LHCN-M2 (cell line): ENCODE measurements at regions not wholly inside any gene's neighbourhood (a gene's known extent, or its start where the extent isn't known, plus 50 kb on each side); places are given as distances from the start of the nearest gene placed in this dataset.
"Not testable (repeated sequence)": the region's sequence is repeated elsewhere in the genome, so short reads cannot be mapped to it uniquely, and the experiment has no call there.

Experiments used
- DNase-seq: peaks from one replicate; pipeline ENCODE4 v3.0.0-alpha.2; 2012; ENCODE audit warnings: low read depth

DNA sequence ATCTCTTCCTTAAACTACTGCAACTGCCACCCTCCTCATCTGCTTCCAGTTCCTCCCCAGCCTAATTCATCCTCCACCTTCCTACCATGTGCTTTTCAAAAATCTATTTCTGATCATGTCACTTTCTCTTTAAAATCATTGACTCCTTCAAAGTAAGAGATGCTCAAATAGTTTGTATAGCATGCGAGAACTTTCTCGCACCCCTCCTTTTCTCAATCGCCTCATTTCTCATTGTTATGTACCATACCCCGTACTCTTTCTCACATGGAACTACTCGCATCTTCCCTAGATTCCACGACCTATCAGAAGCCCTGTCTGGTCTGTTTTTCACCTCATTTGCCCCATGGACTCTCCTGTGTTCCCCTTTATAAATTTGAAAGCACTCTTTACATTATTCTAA, 238.2 kb downstream of the NRIP1 start:
- DNase-seq: no peak

DNA sequence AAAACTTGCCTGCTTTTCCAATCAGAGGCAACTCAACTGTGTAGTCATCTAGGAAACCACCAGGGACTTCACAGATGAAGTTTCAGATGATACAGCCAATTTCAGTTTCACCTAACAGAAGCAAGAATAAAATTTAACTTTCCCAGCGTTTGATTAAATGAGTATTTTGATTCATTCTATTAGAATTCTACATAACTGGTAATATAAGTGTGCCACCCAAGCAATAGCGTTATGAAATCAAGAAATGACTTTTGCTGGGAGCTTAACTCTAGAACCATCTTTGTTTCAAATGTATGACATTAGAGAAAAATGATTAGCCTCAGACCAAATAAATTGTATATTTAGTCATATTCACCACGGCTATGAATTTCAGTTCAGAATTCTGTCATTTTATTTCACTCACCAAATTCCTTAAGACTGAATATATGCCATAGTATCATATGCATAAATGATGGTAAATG, 239.3 kb downstream of the NRIP1 start:
- no peak for DNase-seq

DNA sequence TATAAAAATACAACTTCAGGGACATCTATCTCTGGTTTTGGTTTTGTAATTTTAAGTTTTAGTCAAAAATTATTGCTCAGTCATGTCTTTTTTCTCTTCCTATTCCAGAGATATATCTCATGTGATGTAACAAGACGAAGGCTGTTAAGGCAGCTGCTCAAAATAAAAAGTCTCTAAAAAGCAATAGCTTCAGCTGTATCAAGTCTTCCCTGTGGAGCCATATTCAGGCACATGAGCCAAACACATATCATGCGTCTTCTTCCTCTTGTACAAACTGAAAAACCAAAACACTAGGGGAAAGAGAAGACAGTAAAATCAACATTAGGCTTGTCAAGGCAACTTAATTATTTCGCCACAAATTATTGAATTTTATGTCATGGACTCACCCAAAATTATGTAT, 240.7 kb downstream of the NRIP1 start:
- DNase-seq: no peak

DNA sequence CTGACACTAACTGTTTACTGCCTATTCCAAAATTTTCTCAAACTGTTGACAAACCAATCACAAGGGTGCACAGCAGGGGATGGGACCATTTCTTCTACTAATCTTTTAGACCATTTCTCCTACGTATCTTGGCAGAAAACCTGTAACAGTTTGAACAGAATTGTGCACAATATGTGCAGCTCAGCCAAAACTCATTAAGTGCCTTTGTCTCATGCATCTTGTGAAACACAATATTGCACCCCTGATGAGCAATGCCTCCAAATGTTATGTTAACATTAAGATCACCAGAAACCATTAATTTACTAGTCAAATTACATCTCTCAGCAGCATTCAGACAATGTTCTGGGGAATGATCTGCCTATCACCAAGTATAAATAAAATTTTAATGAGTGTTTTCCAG, 247.5 kb downstream of the NRIP1 start:
- DNase-seq: no peak

DNA sequence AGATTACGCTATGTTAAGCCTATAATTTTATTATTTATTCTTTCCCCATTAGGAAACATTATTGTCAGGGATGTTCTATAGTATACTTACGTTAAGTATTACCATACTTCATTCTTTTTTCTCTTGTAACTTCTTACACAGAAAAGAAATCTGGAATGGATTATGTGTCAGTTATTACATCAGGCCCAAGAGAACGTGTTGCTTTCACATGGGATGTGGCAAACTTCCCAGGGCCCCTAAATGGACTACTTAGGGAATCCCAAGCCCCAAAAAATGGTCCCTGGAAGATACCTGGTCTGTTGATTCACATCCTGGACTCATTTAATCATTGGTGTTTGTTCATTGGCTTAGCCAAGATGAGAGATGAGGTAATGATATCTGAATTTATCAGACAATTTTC, 249.8 kb downstream of the NRIP1 start:
- no peak for DNase-seq

DNA sequence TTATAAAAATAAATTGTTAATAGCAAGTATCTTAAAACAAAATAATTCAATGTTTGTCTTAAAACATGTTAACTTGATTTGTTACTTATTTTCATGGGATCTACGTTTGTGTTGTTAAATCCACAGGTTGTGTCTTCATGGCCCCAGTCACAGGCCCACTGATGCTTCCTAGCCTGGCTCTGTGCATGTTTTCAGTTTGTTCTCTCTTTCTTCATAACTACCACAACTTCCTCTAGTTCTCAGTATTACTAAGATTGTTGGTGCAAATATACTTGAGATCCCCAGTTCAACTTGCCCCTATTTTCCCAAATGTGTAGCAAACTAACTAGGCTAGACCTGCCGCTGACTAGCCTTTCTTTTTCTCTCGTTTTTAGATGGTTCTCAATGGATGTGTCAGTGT, 250.5 kb downstream of the NRIP1 start:
- DNase-seq: no peak

DNA sequence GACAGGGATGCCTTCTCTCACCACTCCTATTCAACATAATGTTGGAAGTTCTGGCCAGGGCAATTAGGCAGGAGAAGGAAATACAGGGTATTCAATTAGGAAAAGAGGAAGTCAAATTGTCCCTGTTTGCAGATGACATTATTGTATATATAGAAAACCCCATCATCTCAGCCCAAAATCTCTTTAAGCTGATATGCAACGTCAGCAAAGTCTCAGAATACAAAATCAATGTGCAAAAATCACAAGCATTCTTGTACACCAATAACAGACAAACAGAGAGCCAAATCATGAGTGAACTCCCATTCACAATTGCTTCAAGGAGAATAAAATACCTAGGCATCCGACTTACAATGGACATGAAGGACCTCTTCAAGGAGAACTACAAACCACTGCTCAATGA, 258.1 kb upstream of the SAMSN1 start:
- DNase-seq: not testable (repeated sequence)

DNA sequence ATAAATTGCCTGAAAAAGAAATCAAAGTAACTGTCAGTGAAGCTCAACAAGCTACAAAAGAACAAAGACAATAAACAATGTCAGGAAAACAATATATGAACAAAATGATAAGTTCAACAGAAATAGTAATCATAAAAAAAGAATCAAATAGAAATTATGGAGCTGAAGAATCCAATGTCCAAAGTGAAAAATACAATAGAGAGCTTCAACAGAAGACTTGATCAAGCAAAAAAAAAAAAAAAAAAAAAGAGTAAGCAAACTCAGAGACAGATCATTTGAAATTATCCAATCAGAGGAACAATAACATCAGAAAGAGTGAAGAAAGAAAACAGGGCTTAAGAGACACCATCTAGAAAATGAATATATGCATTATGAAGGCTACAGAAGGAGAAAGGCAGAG, 251.4 kb upstream of the SAMSN1 start:
- DNase-seq: no peak

DNA sequence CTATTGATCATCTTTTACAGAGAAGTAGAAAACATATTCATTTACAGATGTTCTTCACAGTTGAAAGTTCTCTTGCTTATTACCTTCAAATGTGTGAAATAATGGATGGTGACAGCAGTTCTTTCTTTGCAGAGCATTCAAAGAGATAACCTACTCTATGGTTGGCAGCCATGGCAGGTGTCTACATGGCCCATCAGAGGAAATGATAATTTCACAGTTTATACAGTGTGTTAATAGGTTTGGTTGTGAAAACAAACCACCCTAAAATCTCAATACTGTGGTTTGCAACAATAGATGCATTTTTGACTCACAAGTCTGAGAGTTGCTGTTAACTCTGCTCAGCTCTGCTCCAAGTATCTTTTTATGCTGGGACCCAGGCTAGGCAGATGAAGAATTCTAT, 241.2 kb upstream of the SAMSN1 start:
- DNase-seq: no peak

DNA sequence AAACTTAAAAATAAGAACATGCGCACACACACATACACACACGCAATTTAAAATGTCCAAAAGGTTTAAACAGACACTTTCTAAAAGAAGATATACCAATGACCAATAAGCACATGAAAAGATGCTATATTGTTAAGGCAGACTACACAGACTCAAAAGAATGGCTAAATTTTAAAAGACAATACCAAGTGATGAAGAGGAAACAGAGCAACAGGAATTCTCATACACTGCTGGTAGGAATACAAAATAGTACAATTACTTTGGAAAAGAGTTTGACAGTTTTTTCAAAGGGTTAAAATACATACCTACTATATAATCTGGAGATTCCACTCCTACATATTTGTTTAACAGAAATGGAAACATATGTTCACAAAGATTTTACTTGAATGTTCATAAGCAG, 239.6 kb upstream of the SAMSN1 start:
- no peak for DNase-seq

DNA sequence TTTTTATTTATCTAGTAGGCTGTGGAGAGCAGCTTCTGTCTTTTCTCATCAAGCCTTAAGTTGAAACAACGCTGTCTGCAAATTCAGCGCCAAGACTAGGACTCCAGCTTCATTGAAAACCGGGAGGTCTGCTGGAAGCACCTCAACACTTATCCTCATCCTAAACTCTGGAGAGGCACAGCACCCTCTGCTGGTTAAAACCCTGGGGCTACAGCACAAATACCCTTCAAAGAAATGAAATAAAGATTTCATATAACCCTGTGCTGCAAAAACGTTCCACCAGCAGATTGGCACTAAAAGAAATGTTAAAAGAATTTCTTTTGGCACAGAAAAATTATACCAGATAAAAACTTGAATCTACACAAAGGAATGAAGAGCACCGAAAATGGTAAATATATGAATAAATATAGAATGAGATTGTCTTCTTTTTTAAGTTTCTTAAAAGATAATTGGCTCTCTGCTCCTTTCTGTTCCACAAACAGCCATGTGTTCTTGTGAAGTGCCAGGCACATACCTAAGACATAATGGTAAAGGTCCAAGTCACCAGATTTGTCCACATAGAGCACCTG, 227.7 kb upstream of the SAMSN1 start:
- peak; percentile 21 for DNase-seq

DNA sequence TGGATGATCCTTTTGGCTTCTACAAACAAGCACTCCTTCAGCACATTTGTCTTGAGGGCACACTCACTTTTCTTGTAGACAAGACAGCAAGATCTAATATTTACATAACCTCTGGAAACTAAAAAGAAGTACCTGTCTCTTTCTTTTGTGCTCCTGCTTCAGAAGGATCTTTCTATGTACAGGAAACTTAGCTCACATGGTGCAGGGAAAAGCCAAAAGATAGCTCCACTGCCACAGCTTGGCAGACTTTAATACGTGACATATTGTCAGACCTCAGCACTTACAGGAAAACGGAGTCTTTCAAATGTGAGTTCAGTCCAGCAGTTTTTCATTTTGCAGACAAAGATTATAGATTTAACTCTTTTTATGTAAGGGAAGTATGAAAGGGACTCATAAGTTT, 225.5 kb upstream of the SAMSN1 start:
- DNase-seq: no peak

DNA sequence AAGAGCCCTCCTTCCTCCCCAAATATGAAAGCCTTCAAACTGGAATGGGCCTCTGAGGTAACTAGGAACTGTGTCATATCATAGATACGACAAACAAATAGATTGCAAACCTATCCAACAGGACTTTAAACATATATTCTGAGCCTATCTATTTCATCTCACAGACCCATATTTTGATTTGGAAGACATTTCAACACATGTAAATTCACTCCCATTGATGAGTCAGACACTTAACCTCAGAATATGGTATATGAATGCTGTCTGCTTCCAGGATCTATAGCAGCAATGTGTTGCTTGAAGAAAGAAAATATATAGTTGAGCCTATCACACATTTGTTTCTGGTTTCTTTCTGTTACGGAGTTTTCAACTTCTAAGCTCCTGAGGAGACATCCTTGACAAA, 221.9 kb upstream of the SAMSN1 start:
- no peak for DNase-seq

DNA sequence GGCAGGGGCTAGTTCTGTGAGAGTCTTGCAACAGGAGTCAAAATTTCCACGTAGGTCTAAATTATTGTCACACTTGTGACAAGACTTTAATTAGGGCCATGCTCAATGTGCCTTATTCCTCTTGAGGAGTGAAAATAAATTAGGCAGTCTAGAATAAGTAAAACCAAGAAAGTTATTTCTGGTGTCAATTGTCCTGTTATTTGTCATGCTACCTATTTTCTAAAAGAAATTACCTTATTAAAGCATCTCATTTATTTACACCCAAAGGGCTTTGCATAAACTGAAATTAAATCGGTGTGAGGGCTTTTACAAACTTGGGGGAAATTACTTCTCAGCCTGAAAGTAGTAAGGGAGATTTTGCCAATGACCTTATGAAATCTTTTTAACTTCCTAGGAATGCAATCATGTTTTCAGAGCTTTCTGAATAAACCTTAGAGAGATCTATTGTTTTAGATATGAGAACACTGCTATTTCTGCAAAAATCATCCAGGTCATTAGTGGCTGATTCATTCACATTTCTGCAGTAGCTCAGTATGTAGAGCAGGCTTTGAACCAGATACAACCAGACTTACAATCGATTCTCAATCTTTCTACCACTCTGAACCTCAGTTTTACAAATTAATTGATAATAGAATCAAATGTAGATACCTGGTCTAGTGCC, 221.2 kb upstream of the SAMSN1 start:
- DNase-seq: no peak

DNA sequence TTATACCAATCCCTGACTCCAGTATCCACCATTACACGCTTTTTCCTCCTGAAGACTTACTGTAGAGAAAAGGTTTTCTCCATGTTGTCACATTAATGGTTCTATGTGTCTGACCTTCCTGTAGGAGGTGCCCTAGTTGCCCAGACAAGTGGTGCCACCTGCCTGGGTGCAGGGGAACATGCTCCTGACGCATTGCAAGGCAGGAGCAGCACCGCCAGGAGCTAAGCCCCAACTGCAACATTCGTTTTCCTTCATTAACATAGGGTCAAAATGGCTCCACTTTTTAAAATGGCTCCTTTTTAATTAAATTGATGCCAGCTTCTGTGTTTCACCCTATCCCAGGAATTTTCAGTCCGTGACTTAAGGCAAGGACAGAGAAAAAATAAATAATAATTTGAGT, 220.1 kb upstream of the SAMSN1 start:
- no peak for DNase-seq

DNA sequence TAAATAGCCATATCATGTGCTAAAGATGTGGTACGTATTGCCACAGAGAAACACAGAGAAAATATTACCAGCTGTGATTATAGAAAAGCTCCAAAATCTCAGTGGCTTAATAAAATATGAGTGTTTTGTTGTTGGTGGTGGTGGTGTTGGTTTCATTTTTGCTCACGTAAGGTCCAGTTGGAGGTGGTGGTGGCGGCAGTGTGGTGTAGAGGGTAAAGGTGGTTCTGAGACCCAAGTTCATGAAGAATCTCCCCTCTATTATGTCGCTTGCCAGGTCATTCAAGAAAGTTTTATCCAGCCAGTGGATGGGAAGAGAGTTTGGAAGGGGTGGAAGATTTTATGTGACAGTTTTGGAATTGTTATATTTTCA, 217.6 kb upstream of the SAMSN1 start:
- no peak for DNase-seq

DNA sequence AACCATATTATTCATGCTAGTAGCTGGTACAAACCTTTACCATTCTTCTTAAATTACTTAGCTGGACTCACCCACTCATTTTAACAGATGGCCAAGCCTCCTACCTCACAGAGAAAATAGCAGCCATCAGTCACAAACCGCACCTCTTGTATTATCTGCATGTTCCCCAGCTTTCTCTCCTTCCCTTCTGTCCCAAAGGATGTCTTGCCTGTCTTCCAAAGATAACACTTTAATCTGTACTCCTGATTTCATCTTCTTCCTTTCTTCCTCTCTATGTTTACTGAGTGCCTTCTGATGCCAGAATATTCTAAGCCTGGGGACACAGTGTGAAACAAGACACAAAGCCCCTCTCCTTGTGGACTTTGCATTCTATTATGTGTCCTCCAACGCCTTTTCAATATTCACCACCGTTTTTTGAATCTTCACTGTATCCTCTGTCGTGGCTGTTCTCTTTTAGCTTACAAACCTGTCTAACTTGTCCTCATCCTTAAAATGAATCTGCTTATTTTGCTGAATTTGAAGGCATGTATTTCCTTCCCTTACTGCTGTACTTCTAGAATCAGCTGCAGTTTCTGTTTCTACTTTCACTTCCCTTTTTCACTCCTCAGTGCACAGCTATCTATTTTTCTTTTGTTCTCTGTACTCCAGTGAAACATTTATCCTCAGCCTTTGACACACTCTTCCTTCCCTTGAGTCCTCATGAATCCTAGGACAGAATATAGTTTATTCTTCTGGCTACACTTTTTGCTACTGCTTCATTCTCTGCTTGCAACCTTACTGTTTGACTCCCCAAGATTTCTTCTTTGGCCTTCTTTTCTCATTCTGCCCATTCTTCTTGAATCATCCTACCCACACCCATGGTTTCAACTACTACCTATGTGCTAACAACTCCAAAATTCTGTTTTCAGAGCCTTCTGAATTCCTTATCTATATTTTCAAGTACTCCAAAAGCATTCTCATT, 216.9 kb upstream of the SAMSN1 start:
- no peak for DNase-seq

DNA sequence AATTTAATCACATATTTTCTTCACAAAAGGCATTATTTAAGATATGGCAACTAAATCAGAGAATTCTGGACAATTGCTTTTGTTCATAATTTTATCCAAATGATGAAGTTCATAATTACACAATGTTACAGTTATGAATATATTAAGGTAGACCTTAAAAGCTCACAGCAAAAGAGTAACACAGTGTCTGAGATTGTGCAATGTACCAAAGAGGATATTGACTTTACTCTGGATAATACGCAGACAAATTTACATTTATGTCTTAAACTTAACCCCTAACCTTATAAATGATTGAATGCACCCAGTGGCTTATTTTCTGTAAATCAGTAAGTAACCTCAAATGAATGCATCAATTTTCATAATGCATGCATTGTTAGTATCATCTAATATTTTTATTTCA, 216.2 kb upstream of the SAMSN1 start:
- DNase-seq: no peak

DNA sequence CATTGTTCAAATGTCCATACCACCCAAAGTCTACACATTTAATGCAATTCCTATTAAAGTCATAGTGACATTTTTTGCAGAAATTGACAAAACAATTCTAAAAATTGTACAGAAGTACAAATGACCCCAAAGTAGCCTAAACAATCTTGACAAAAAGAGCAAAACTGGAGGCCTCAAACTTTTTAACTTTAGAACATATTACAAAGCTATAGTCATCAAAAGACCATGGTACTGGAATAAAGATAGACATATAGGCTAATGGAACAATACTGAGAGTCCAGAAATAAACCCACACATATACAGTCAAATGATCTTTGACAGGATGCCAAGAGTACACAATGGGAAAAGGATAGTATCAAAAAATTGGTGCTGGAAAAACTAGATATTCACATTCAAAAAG, 213.2 kb upstream of the SAMSN1 start:
- no peak for DNase-seq

DNA sequence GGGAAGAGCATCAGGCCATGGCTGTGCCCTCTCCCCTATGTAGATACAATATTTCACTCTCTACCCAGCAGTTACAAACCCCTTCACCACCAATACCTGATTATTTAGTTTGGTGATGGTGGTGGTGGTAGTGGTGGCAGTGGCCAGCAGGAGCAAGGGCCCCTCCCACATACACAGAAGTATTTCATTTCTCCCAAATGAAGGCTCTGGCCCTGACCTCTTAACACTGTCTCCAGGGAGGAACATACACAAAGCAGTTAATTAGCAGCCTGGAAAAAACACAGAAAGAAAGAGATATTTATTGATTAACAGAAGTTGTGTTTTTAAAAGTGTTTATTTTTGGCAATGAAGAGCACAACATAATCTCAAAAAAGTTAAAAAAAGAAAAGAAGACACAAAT, 212.7 kb upstream of the SAMSN1 start:
- DNase-seq: no peak

DNA sequence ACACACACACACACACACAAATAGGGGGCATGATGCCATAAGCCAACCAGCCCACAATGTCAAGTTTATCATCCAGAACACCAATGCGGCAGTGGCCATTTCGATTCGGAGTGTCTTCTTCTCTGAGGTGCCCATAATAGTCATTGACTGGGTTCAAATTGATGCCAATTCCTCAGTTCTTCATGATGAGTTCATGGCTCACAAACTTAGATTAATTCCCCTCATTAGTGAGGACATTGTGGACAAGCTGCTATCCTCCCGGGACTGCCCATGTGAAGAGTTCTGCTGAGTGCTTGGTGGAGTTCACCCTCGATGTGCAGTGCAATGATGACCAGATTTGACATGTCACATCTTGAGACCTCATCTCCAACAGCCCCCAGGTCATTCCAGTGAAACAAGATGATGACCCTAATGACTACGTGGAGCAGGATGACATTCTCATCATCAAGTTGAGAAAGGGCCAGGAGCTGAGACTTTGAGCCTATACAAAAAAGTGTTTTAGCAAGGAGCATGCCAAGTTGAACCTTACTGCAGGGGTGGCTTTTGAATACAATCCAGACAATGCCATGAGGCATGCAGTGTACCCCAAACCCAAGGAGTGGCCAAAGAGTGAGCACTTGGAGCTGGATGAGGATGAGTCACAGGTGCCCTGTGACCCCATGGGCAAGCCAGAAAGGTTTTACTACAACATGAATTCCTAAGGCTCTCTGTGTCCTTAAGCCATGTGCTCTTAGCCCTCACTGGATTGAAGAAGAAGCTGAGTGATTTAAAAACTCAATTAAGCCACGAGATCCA, 211.6 kb upstream of the SAMSN1 start:
- peak; percentile 6 for DNase-seq

DNA sequence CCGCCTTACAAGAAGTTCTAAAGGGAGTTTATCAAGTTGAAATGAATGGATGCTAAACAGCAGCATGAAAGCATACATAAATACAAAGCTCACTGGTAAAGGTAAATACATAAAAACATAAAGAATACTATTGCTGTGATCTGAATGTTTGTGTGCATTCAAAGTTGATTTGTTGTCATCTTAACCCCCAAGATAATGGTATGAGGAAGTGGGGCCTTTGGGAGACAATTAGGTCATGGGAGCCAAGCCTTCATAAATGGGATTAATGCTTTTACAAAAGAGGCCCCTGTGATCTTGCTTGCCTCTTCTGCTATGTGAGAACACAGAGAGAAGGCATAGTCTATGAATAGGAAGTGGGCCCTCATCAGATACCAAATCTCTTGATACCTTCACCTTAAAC, 209.0 kb upstream of the SAMSN1 start:
- DNase-seq: no peak
